ENCODE measurements at regions not wholly inside any gene's neighbourhood (a gene's known extent, or its start where the extent isn't known, plus 50 kb on each side); places are given as distances from the start of the nearest gene placed in this dataset.

DNA sequence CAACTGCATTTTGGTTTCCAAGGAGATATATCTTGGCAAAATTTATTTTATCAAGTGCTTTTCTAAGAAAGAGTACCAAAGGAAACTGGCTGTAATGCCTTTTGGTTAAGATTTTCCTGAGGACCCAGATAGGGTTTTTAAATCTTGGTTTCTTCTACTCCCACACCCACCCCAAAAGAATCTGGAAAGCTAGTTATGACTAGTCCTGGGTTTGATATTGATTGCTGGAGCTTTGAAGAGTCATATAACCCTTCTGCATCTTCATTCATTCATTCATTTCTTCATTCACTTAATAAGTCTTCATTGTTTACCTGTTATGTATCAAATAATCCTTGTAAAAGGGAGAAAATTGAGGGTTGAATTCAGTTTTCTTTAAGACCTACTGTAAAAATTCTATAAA, 425.2 kb downstream of the PCNX1 start:
- TF ChIP-seq POLR2AphosphoS5 (IDR thresholded peaks at IDR 0.05), result no peak
- TF ChIP-seq, protein P1, sequence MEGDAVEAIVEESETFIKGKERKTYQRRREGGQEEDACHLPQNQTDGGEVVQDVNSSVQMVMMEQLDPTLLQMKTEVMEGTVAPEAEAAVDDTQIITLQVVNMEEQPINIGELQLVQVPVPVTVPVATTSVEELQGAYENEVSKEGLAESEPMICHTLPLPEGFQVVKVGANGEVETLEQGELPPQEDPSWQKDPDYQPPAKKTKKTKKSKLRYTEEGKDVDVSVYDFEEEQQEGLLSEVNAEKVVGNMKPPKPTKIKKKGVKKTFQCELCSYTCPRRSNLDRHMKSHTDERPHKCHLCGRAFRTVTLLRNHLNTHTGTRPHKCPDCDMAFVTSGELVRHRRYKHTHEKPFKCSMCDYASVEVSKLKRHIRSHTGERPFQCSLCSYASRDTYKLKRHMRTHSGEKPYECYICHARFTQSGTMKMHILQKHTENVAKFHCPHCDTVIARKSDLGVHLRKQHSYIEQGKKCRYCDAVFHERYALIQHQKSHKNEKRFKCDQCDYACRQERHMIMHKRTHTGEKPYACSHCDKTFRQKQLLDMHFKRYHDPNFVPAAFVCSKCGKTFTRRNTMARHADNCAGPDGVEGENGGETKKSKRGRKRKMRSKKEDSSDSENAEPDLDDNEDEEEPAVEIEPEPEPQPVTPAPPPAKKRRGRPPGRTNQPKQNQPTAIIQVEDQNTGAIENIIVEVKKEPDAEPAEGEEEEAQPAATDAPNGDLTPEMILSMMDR (IDR thresholded peaks at IDR 0.05), result no peak
- TF ChIP-seq EP300 (IDR thresholded peaks at IDR 0.05), result no peak
- no peak for TF ChIP-seq POLR2A (IDR thresholded peaks at IDR 0.05)
